Activated T-helper 1 cell treated with anti-CD3 and anti-CD28 coated beads, Interleukin-12 subunit alpha, Interleukin-12 subunit beta, Interleukin-2, Interleukin-4 antibody, amounts not matched to agents 30 ng/mL and 10 ng/mL and 1 ng/mL, durations not matched to agents 14 hours and 24 hours and 36 hours (primary cell): ENCODE measurements at regions not wholly inside any gene's neighbourhood (a gene's known extent, or its start where the extent isn't known, plus 50 kb on each side); places are given as distances from the start of the nearest gene placed in this dataset.
"Not testable (repeated sequence)": the region's sequence is repeated elsewhere in the genome, so short reads cannot be mapped to it uniquely, and the experiment has no call there.

Experiments
- DNase-seq: peaks from one replicate; pipeline ENCODE4 v3.0.0; 2021; ENCODE audit warnings: low spot score
- H3K27ac Mint-ChIP-seq: one replicate; pipeline ENCODE4 v1.8.0; 2021; ENCODE audit warnings: mild to moderate bottlenecking, mixed read lengths
- H3K27me3 Mint-ChIP-seq: one replicate; pipeline ENCODE4 v1.8.0; 2022; ENCODE audit warnings: mild to moderate bottlenecking, moderate library complexity, mixed read lengths; ENCODE audit not compliant: insufficient read depth
- H3K36me3 Mint-ChIP-seq: one replicate; pipeline ENCODE4 v1.8.0; 2021; ENCODE audit warnings: low read depth, mixed read lengths
- H3K4me1 Mint-ChIP-seq: one replicate; pipeline ENCODE4 v1.8.0; 2021; ENCODE audit warnings: low read depth, mixed read lengths
- H3K4me3 Mint-ChIP-seq: one replicate; pipeline ENCODE4 v1.8.0; 2021; ENCODE audit warnings: mild to moderate bottlenecking, moderate library complexity, mixed read lengths
- H3K9me3 Mint-ChIP-seq: one replicate; pipeline ENCODE4 v1.8.0; 2021; ENCODE audit warnings: mixed read lengths
- intact Hi-C: fragments of 100-400 bp; cut with micrococcal nuclease; formaldehyde crosslinking; loops from one replicate; pipeline ENCODE4 v1.15.1; 2024

GRCh38 chr1:194705123-194705854 is 1518.9 kb upstream of the B3GALT2 start:
- Mint-ChIP-seq H3K27ac (no peak overlapping the region), H3K4me1 (no peaks in the 10 kb centered on the region), H3K27me3 (no peaks in the 10 kb centered on the region), H3K9me3 (no peaks in the 10 kb centered on the region), H3K4me3 (no peak overlapping the region), H3K36me3 (no peaks in the 10 kb centered on the region)
- intact Hi-C loops = no loop called here
- no peak for DNase-seq

DNA sequence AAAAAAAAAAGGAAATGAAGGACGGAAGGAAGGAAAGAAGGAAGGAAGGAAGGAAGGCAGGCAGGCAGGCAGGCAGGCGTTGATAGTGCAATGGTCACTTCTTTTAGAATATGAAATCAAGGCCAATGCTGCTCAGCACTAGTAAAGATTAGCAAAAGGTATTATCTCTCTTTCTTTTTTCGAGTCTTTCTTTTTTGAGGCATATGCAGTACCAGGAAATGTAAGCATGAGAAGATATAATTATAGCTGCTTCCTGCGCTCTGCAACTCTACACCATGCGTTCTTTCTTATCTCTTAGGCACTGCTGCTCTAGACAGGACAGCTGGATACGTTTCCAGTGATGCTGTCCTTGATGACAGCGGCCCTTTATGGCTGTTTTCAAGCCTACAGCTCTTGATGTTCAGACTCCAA is 1512.5 kb upstream of the B3GALT2 start:
- H3K36me3 Mint-ChIP-seq = no peaks in the 10 kb centered on the region
- no peaks in the 10 kb centered on the region for H3K4me1 Mint-ChIP-seq
- no peak overlapping the region for H3K27ac Mint-ChIP-seq
- H3K27me3 Mint-ChIP-seq = peaks cover 1% of the 10 kb centered on the region
- DNase-seq = no peak
- H3K4me3 Mint-ChIP-seq = no peak overlapping the region
- H3K9me3 Mint-ChIP-seq = no peaks in the 10 kb centered on the region
- intact Hi-C loops = no loop called here

GRCh38 chr1:194693244-194693643 is 1506.8 kb upstream of the B3GALT2 start:
- Mint-ChIP-seq H3K4me3 (no peak overlapping the region), H3K27ac (no peak overlapping the region), H3K27me3 (no peaks in the 10 kb centered on the region), H3K4me1 (no peaks in the 10 kb centered on the region), H3K36me3 (no peaks in the 10 kb centered on the region), H3K9me3 (no peaks in the 10 kb centered on the region)
- intact Hi-C loops = no loop called here
- DNase-seq = no peak

DNA sequence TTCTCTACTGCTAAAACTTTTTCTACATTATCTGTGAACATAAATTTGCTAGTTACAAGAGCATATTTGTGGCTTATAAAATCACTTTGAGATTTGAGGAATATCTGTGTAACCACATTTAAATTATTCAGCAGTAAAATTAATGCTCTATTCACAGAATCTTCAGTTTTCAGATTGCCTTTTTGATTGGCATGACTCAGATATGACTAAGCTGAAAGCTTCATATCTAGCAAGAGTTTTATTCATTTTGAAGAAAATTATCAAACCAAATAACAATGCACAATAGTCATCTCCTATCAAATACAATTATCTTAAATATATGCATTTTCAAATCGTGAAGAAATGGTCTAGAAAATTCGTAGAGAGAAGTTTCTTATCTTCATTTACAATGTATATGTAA is 1498.2 kb upstream of the B3GALT2 start:
- no peak for DNase-seq
- Mint-ChIP-seq H3K36me3 (no peaks in the 10 kb centered on the region), H3K4me1 (no peaks in the 10 kb centered on the region), H3K9me3 (no peaks in the 10 kb centered on the region), H3K4me3 (no peak overlapping the region), H3K27me3 (no peaks in the 10 kb centered on the region), H3K27ac (no peak overlapping the region)
- intact Hi-C loops = no loop called here

DNA sequence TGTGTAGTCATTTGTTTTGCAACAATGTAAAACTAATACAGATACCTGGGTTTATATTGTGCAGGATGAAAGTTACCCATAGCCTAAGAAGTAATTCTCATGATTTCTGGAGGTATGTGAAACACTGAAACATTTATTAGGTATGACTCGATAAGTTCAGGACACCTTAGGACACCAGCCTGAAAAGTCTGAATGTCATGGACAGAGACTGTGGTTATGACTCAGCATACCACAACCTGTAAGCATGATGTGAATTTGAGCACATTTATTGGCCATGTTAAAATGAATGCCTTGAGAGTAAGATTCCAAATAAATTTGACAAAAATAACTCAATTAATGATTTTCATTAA is 1471.7 kb upstream of the B3GALT2 start:
- no peaks in the 10 kb centered on the region for H3K27me3 Mint-ChIP-seq
- no peak overlapping the region for H3K4me3 Mint-ChIP-seq
- DNase-seq = no peak
- H3K27ac Mint-ChIP-seq = no peak overlapping the region
- intact Hi-C loops = no loop called here
- H3K9me3 Mint-ChIP-seq = no peaks in the 10 kb centered on the region
- no peaks in the 10 kb centered on the region for H3K4me1 Mint-ChIP-seq
- H3K36me3 Mint-ChIP-seq = no peaks in the 10 kb centered on the region

DNA sequence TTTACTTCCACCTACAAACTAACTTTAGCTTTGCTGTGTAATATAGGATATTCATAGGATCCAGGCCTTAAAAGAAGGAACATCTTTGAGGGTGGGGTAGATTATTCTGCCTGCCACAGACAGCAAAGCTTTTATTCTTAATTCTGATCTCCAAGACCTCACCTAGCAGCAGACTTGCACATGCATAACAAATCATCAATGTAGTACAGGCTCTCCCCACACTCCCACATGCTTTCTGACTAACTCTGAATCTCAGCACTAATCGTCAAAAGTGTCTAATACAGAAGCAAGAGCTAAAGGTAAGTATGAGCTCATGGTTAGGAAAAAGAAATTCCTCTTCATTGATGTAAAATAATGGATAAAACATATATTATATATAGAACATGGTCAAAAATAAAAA is 1468.5 kb upstream of the B3GALT2 start:
- DNase-seq = no peak
- Mint-ChIP-seq H3K4me1 (no peaks in the 10 kb centered on the region), H3K27me3 (no peaks in the 10 kb centered on the region), H3K9me3 (no peaks in the 10 kb centered on the region), H3K36me3 (no peaks in the 10 kb centered on the region), H3K27ac (no peak overlapping the region), H3K4me3 (no peak overlapping the region)
- intact Hi-C loops = no loop called here

- Mint-ChIP-seq H3K9me3 (no peaks in the 10 kb centered on the region), H3K27me3 (no peaks in the 10 kb centered on the region), H3K36me3 (no peaks in the 10 kb centered on the region), H3K4me3 (no peak overlapping the region), H3K4me1 (no peaks in the 10 kb centered on the region), H3K27ac (no peak overlapping the region)
- DNase-seq = no peak
- intact Hi-C loops = no loop called here
Observed at GRCh38 chr1:194653385-194653784, 1467.0 kb upstream of the B3GALT2 start.

DNA sequence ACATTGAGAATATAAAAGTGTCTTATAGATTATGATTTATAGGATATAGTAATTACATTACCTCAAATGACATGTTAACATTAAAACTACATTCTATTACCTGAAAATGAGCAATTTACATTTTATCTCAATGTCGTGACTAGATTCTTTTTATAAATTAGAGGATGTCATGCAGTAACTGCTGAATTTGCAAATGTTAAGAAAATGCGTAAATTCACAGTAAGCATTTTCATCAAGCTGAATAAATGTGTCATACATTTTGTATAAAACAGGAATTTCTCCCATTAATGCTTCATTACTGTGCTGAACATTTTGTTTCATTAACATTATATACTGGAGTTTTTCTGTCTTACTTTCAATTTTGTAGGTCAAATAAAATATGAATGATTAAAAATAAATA is 1460.7 kb upstream of the B3GALT2 start:
- intact Hi-C loops = no loop called here
- DNase-seq = no peak
- Mint-ChIP-seq H3K4me1 (no peaks in the 10 kb centered on the region), H3K9me3 (no peaks in the 10 kb centered on the region), H3K4me3 (no peak overlapping the region), H3K27me3 (no peaks in the 10 kb centered on the region), H3K36me3 (no peaks in the 10 kb centered on the region), H3K27ac (no peak overlapping the region)

GRCh38 chr1:194644528-194644927 is 1458.1 kb upstream of the B3GALT2 start:
- H3K4me3 Mint-ChIP-seq = no peak overlapping the region
- H3K27me3 Mint-ChIP-seq = no peaks in the 10 kb centered on the region
- no peaks in the 10 kb centered on the region for H3K9me3 Mint-ChIP-seq
- no peaks in the 10 kb centered on the region for H3K36me3 Mint-ChIP-seq
- intact Hi-C loops = no loop called here
- no peak overlapping the region for H3K27ac Mint-ChIP-seq
- DNase-seq = no peak
- no peaks in the 10 kb centered on the region for H3K4me1 Mint-ChIP-seq

- Mint-ChIP-seq H3K27ac (no peak overlapping the region), H3K9me3 (no peaks in the 10 kb centered on the region), H3K36me3 (no peaks in the 10 kb centered on the region), H3K4me3 (no peak overlapping the region), H3K27me3 (no peaks in the 10 kb centered on the region), H3K4me1 (no peaks in the 10 kb centered on the region)
- intact Hi-C loops = no loop called here
- DNase-seq = no peak
Observed at GRCh38 chr1:194640322-194640721, 1453.9 kb upstream of the B3GALT2 start.

- Mint-ChIP-seq H3K9me3 (no peaks in the 10 kb centered on the region), H3K4me3 (no peak overlapping the region), H3K36me3 (no peaks in the 10 kb centered on the region), H3K27me3 (no peaks in the 10 kb centered on the region), H3K27ac (no peak overlapping the region), H3K4me1 (no peaks in the 10 kb centered on the region)
- no peak for DNase-seq
- intact Hi-C loops = no loop called here
Observed at GRCh38 chr1:194629011-194629410, 1442.6 kb upstream of the B3GALT2 start.

DNA sequence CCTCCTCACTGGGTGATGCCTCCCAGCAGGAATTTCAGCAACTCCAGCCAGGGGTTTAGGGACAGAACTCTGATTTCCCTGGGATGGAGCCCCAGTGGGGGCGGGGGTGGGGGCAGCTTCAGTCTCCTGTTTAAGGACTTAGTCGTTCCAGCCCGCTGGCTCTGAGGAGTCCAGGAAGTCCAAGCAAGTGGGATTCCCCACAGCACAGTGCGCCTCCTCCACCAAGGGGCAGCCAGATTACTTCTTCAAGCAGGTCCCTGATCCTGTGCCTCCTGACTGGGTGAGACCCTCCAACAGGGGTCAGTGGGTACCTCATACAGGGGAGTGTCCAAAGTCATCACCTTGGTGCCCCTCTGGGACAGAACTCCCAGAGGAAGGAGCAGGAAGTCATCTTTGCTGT is 1438.4 kb upstream of the B3GALT2 start:
- DNase-seq = no peak
- H3K9me3 Mint-ChIP-seq = no peaks in the 10 kb centered on the region
- no peaks in the 10 kb centered on the region for H3K4me1 Mint-ChIP-seq
- no peaks in the 10 kb centered on the region for H3K27me3 Mint-ChIP-seq
- no peak overlapping the region for H3K27ac Mint-ChIP-seq
- H3K36me3 Mint-ChIP-seq = no peaks in the 10 kb centered on the region
- intact Hi-C loops = no loop called here
- H3K4me3 Mint-ChIP-seq = no peak overlapping the region

DNA sequence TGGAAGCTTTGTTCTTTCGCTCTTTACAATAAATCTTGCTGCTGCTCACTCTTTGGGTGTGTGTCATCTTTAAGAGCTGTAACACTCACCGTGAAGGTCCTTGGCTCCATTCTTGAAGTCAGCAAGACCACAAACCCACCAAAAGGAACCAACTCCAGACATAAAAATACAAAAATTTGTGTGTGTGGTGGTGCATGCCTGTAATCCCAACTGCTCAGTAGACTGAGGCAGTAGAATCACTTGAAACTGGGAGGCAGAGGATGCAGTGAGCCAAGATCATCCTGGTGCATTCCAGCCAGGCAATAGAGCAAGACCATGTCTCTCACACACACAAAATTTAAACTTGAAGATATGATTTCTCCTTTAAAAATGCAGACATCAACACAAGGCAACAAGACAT is 1431.7 kb upstream of the B3GALT2 start:
- no peaks in the 10 kb centered on the region for H3K9me3 Mint-ChIP-seq
- H3K4me1 Mint-ChIP-seq = no peaks in the 10 kb centered on the region
- intact Hi-C loops = no loop called here

DNA sequence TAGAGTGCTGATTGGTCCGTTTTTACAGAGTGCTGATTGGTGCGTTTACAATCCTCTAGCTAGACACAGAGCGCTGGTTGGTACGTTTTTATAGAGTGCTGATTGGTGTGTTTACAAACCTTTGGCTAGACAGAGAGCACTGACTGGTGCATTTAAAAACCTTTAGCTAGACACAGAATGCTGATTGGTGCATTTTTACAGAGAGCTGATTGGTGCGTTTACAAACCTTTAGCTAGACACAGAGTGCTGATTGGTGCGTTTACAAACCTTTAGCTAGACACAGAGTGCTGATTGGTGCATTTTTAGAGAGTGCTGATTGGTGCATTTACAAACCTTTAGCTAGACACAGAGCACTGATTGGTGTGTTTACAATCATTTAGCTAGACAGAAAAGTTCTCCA is 1430.9 kb upstream of the B3GALT2 start:
- H3K4me3 Mint-ChIP-seq, DNase-seq, H3K27ac Mint-ChIP-seq, H3K9me3 Mint-ChIP-seq, intact Hi-C loops, H3K27me3 Mint-ChIP-seq, H3K36me3 Mint-ChIP-seq, H3K4me1 Mint-ChIP-seq: not testable (repeated sequence)

More for the DNA sequence above, 1431.7 kb upstream of the B3GALT2 start:
- no peak overlapping the region for H3K27ac Mint-ChIP-seq
- H3K27me3 Mint-ChIP-seq = no peaks in the 10 kb centered on the region
- H3K4me3 Mint-ChIP-seq = no peak overlapping the region
- no peaks in the 10 kb centered on the region for H3K36me3 Mint-ChIP-seq
- DNase-seq = no peak
